PC-3 (cell line): ENCODE measurements at regions not wholly inside any gene's neighbourhood (a gene's known extent, or its start where the extent isn't known, plus 50 kb on each side); places are given as distances from the start of the nearest gene placed in this dataset.

Experiments used
- EZH2 ChIP-seq: fragments of 300-600 bp; sonication (generic); IDR thresholded peaks from one replicate; pipeline ENCODE4 v1.6.1; 2017; ENCODE audit warnings: antibody characterized with exemption, mild to moderate bottlenecking, low read length; ENCODE audit not compliant: unreplicated experiment
- EZH2phosphoT487 ChIP-seq: fragments of 300-600 bp; sonication (generic); IDR thresholded peaks from 2 replicates; pipeline ENCODE4 v1.6.1; 2018; ENCODE audit warnings: mild to moderate bottlenecking, antibody characterized with exemption, low read length, borderline replicate concordance
- TF ChIP-seq, protein P1 (sequence below): fragments of 300-600 bp; sonication (generic); conservative IDR thresholded peaks from 2 replicates; pipeline ENCODE4 v1.5.1; 2017; ENCODE audit warnings: antibody characterized with exemption, low read depth, mild to moderate bottlenecking, low read length

DNA sequence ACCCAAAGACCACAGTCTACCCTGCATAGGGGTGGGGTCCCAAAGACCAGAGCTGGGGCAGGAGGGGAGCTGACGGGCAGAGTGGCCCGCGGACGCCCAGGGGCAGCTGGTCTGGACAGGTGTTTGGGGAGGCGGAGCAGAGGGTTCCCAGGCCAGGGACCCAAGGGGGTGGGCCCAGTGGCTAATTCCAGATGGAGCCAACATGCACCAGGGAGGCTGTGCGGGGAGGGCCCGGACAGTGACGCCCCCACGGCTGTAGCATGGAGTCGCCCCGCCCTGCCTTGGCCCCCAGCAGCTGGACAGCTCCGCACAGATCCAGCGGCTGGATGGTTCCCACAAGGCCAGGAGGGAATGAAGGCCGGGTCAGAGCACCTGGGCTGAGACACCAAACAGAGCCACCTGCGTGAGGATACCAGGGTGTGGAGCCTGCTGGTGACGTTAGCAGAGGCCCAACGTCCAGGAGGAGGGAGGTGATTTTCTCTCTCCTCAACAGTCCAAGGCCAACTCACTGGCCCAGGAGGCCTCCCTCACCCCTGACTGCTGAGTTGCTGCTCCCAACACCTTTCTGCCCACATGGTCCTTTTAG lies 55.3 kb upstream of the EGFL7 start:
- TF ChIP-seq, protein P1, sequence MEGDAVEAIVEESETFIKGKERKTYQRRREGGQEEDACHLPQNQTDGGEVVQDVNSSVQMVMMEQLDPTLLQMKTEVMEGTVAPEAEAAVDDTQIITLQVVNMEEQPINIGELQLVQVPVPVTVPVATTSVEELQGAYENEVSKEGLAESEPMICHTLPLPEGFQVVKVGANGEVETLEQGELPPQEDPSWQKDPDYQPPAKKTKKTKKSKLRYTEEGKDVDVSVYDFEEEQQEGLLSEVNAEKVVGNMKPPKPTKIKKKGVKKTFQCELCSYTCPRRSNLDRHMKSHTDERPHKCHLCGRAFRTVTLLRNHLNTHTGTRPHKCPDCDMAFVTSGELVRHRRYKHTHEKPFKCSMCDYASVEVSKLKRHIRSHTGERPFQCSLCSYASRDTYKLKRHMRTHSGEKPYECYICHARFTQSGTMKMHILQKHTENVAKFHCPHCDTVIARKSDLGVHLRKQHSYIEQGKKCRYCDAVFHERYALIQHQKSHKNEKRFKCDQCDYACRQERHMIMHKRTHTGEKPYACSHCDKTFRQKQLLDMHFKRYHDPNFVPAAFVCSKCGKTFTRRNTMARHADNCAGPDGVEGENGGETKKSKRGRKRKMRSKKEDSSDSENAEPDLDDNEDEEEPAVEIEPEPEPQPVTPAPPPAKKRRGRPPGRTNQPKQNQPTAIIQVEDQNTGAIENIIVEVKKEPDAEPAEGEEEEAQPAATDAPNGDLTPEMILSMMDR, result no peak
- TF ChIP-seq EZH2 (no peak), EZH2phosphoT487 (no peak)
